Heart left ventricle (tissue), 13 donors: ENCODE measurements at regions not wholly inside any gene's neighbourhood (a gene's known extent, or its start where the extent isn't known, plus 50 kb on each side); places are given as distances from the start of the nearest gene placed in this dataset.

Source experiments
- CTCF ChIP-seq, 12 donors: fragments of 200-600 bp; sonication (generic) in 4 of 12; IDR thresholded peaks; one replicate each; pipeline versions ENCODE4 v1.5.0 to v1.8.0; 2018 to 2022; ENCODE audit warnings: antibody characterized with exemption in 12 of 12, mild to moderate bottlenecking in 5 of 12
- POLR2A ChIP-seq, 2 donors: fragments of 450-650 bp; IDR thresholded peaks; one replicate each; pipeline ENCODE4 v1.6.1; 2017; ENCODE audit warnings: antibody characterized with exemption in 2 of 2, mild to moderate bottlenecking in 2 of 2, moderate library complexity in 2 of 2
- donor health status: ischemic (EF 13 %, LVEDD 7.1; RV severe dilation, severe dysfunction).
- donor health status: DM: no; HTN: yes; CAD: no.
- donor health status: DM: no; HTN: no; CAD: no.
- donor health status: ischemic (EF 25% LVEDD 6.9; RV normal size, moderate dysfunction).
- donor health status: ischemic (EF 25% LVEDD 5.7; RV mildly dilated, moderate dysfunction).
- donor health status: ischemic (EF 35%, LVEDD 5.7; RV mildly dilated, moderate dysfunction).
- donor health status: nonischemic (EF 11% LVEDD 7.7; RV severe dilation, severe dysfunction).
- donor health status: DM: yes; HTN: yes; CAD: no.
- donor health status: PGD.
- donor health status: ischemic (EF 29% LVEDD 5.4; RV normal size, mild dysfunction).
- donor health status: nonischemic (EF 23%, LVEDD 6.1; RV moderate dilation, normal function).

GRCh38 chr2:153068052-153068451 is 349.6 kb downstream of the ARL6IP6 start:
- no peak for TF ChIP-seq CTCF (IDR thresholded peaks at IDR 0.05)
- no peak for TF ChIP-seq POLR2A (IDR thresholded peaks at IDR 0.05)
